Thymus (tissue), 11 donors: ENCODE measurements at regions not wholly inside any gene's neighbourhood (a gene's known extent, or its start where the extent isn't known, plus 50 kb on each side); places are given as distances from the start of the nearest gene placed in this dataset.
A peak's percentile ranks its signal among the peaks of the same experiment; 100 is the strongest.
"Not testable (repeated sequence)": the region's sequence is repeated elsewhere in the genome, so short reads cannot be mapped to it uniquely, and the experiment has no call there.

Experiments
- DNase-seq, 9 donors: peaks; one replicate each; pipeline ENCODE4 v3.0.0-alpha.2; 2013; ENCODE audit warnings: low spot score in 9 of 9, low read depth in 6 of 9, missing footprints in 1 of 9
- H3K27ac ChIP-seq, 2 donors: one replicate each; pipeline ENCODE4 v1.5.1; 2013; ENCODE audit warnings: control low read depth in 1 of 2, low read depth in 1 of 2, low read length in 1 of 2, mild to moderate bottlenecking in 1 of 2, moderate library complexity in 1 of 2
- H3K27me3 ChIP-seq, 2 donors: one replicate each; pipeline ENCODE4 v1.5.1; 2013; ENCODE audit warnings: low read length in 1 of 2; ENCODE audit not compliant: control insufficient read depth in 2 of 2, insufficient read depth in 1 of 2
- H3K36me3 ChIP-seq, 2 donors: one replicate each; pipeline ENCODE4 v1.5.1; 2013; ENCODE audit warnings: low read length in 1 of 2, mild to moderate bottlenecking in 1 of 2, moderate library complexity in 1 of 2; ENCODE audit not compliant: control insufficient read depth in 2 of 2, insufficient read depth in 2 of 2
- H3K4me1 ChIP-seq, 2 donors: one replicate each; pipeline ENCODE4 v1.5.1; 2013; ENCODE audit warnings: low read length in 2 of 2; ENCODE audit not compliant: control insufficient read depth in 2 of 2, insufficient read depth in 2 of 2
- H3K4me3 ChIP-seq, 2 donors: one replicate each; pipeline ENCODE4 v1.5.1; 2013; ENCODE audit warnings: low read length in 2 of 2, control low read depth in 1 of 2, mild to moderate bottlenecking in 1 of 2
- H3K9me3 ChIP-seq, 2 donors: one replicate each; pipeline ENCODE4 v1.5.1; 2013; ENCODE audit warnings: low read length in 1 of 2, mild to moderate bottlenecking in 1 of 2; ENCODE audit not compliant: control insufficient read depth in 2 of 2, insufficient read depth in 1 of 2
- WGBS: extraction: QIAGEN DNeasy Blood & Tissue Kit; methylation state at CpG from one replicate; pipeline ENCODE4 v1.1.7; 2013; 5-methylcytosine and 5-hydroxymethylcytosine counted together
- donor health status: healthy.

DNA sequence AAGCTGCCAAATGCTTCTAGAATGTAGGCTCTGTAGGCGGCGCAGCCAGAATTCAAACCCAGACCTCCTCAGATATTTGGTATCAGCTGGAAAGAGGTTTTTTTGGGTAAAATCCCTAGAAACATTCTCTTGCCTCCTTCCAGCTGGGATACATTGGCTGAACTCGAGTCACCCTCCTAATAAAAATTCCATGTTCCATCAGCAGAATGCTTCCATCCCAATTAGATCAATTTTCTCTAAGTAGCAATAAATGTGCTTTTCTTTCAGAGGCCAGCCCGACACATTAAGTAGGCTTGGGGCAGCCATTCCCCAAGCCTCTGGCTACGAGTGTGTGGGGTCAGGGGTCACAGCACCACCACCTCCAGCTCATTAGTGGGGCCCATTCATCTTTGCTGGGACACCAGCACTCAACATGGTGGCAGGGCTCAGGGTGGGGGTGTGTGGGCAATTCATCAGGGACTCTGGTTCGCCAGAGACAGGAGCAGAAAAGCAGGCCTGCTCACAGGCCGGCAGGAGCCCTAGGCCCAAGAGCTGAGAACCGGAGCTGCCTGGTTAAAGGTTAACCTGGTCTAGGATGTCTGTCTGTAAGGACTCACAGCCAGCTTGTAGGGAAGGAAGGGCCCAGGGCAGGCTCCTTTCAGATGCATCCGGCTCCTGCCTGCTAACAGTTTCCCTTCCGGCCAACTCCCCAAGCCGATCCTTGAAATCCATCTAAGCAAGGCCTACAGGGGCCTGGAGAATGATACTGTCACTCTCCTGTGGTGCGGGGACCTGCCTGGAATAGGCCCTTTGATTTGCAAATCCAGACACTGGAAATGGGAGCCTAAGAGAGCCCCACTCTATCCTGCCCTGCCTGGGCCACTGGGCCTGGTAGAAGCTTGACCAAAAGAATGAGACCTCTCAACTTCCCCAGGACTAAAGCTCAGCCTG is 159.1 kb upstream of the TOP1 start:
- Histone ChIP-seq H3K36me3 (no peaks in the 10 kb centered on the region), H3K27ac (no peak overlapping the region), H3K4me1 (no peaks in the 10 kb centered on the region), H3K27me3 (no peaks in the 10 kb centered on the region), H3K4me3 (no peak overlapping the region), H3K9me3 (no peaks in the 10 kb centered on the region)
- no peak for DNase-seq
- 95% methylated on average over 12 of the region's 12 CpGs for WGBS

DNA sequence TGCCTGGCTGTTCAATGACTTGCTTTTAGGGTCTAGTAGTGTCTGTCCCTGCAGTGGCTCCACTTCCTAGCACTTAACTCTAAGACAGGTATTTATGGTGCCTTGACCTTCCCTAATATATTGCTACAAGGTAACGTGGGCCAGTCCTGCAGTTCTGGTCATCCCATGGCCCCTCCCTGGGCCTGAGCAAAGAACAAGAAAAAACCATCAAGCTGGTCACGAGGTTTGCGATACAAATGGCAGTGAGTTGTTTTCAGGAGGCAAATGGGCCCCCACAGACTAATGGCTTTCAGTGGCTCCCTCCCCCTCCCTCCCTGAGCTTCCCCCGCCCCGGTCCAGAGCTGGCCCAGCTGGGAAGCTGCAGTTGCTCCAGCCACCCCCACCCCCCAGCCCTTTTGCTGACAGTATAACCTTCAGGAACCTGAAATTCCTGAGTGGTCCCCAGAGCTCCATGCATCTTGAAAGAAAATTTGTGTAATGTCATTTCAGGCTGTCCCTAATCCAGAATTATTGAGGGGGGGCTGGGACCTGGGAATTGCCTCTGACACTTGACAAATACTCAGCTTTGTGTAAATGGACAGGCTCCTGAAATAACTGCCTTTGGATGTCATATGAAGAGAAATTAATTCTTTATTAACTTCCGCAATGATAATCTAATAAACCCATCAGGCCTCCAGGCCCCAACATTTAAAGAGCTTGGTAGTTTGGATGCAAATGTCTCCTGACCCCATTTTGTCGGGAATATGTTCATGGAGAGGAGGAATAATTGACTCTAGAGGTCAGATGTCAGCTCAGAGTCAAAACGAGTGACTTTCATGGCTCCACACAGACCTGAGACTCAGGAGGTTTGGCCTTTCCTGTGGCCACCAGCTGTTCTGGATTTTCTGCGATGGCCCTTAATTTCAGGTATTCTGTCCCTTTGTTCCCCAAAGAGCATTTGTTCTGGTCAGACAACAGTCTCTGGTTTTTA is 153.2 kb upstream of the TOP1 start:
- H3K4me1 ChIP-seq = peaks cover 0 to 3% of the 10 kb centered on the region in 2 donors
- no peaks in the 10 kb centered on the region for H3K27me3 ChIP-seq
- no peaks in the 10 kb centered on the region for H3K36me3 ChIP-seq
- no peak for DNase-seq
- H3K9me3 ChIP-seq = peaks cover 0 to 1% of the 10 kb centered on the region in 2 donors
- no peak overlapping the region for H3K4me3 ChIP-seq
- H3K27ac ChIP-seq = no peak overlapping the region
- WGBS = 93% methylated on average over 9 of the region's 9 CpGs

DNA sequence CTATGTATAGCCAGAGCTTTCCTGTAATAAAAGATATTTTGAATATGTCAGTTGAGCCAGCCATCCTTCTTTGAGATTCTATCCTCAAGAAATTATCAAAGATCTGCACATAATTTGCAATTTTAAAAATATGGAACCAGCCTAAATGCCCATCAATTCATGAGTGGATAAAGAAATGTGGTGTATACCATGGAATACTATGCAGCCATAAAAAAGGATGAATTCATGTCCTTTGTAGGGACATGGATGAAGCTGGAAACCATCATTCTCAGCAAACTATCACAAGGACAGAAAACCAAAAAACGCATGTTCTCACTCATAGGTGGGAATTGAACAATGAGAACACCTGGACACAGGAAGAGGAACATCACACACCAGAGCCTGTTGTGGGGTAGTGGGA is 150.5 kb upstream of the TOP1 start:
- H3K9me3 ChIP-seq = peaks cover 0 to 14% of the 10 kb centered on the region in 2 donors
- not testable (repeated sequence) for H3K27me3 ChIP-seq, H3K36me3 ChIP-seq, H3K27ac ChIP-seq, DNase-seq, H3K4me3 ChIP-seq
- WGBS = 99% methylated on average over 1 of the region's 1 CpG
- H3K4me1 ChIP-seq = peaks cover 13 to 30% of the 10 kb centered on the region in 2 donors

DNA sequence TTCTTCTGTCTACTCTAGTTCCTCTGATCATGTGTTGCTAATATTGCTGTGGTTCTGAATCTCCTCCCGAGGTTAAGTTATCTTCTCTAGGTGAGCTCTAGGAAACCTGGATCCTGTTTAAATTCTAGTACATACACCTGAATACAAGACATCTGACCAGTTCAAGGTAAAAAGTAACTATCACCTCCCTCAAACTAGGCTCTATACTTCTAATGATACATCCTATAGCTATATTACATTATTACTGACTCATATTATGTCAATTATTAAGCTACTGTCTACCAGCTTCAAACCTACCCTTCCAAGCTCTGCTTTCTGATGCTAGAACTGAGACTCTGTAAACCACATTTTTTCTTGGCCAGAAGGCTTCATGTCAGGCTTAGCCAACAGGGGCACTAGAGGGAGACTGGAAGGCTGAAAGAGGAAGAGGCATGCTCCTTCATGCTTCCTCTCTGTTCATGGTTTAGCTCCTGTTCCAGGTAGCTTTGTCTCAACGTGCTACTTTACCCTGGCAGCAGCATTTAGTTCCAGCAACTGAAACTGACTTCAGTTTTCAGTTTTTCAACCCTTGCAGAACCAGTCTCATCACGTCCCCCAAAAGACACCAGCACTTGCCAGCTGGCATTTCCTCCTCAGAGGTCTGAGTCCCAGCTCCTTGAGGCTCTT is 148.4 kb upstream of the TOP1 start:
- peak overlapping the region in 1 of 2 donors; percentile 76 for H3K27ac ChIP-seq
- 43% methylated on average over 3 of the region's 3 CpGs for WGBS
- peaks cover 0 to 16% of the 10 kb centered on the region in 2 donors for H3K9me3 ChIP-seq
- H3K27me3 ChIP-seq = no peaks in the 10 kb centered on the region
- peaks cover 26 to 49% of the 10 kb centered on the region in 2 donors for H3K4me1 ChIP-seq
- no peaks in the 10 kb centered on the region for H3K36me3 ChIP-seq
- DNase-seq = peak in 1 of 9 donors; percentile 60
- H3K4me3 ChIP-seq = no peak overlapping the region

DNA sequence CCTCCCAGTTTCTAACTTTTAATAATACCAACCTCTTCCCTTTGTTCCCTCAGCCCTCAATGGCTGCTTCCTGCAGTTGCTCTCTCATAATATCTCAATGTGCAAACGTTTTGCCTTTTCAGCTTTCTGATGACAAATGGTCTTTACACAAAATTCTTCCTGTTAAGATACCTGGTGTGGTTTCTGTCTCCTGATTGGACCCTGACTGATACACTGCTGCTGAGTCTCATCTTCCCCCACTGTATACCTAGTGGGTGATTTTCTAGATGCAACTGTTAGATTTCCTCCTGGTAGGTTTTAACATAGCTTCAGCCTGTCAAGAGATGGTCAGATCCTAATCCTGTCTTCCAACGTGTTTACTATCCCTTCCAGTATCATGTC is 147.9 kb upstream of the TOP1 start:
- no peaks in the 10 kb centered on the region for H3K36me3 ChIP-seq
- WGBS = 49% methylated on average over 2 of the region's 2 CpGs
- peak in 1 of 9 donors; percentile 54 for DNase-seq
- no peaks in the 10 kb centered on the region for H3K27me3 ChIP-seq
- peaks cover 29 to 51% of the 10 kb centered on the region in 2 donors for H3K4me1 ChIP-seq
- peaks cover 0 to 16% of the 10 kb centered on the region in 2 donors for H3K9me3 ChIP-seq
- peak overlapping the region in 1 of 2 donors; percentile 76 for H3K27ac ChIP-seq
- no peak overlapping the region for H3K4me3 ChIP-seq

DNA sequence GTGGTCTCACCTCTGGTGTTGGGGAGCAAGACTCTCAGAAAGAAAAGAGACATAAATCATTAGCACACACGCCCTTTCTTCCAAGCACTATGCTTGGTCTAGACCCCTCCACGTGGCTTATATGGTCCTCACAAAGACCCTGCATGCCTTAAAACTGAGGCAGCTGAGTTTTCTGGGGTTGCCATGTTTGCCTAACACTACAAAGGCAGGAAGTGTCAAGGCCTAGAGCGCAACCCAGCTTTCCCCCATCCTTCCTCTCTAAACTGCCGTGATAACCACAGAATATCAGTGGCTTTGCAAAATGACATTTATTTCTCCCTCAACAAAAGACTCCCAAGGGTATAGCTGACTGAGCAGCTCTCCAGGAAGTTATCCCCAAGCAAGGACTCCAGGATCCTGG is 146.5 kb upstream of the TOP1 start:
- peaks cover 0 to 18% of the 10 kb centered on the region in 2 donors for H3K9me3 ChIP-seq
- no peak overlapping the region for H3K4me3 ChIP-seq
- 10% methylated on average over 4 of the region's 4 CpGs for WGBS
- H3K27me3 ChIP-seq = no peaks in the 10 kb centered on the region
- H3K36me3 ChIP-seq = no peaks in the 10 kb centered on the region
- peak overlapping the region; percentile 82 to 91 for H3K27ac ChIP-seq
- H3K4me1 ChIP-seq = peaks cover 30 to 66% of the 10 kb centered on the region in 2 donors
- peak in 8 of 9 donors; percentile 36 to 88 (median 62) for DNase-seq

DNA sequence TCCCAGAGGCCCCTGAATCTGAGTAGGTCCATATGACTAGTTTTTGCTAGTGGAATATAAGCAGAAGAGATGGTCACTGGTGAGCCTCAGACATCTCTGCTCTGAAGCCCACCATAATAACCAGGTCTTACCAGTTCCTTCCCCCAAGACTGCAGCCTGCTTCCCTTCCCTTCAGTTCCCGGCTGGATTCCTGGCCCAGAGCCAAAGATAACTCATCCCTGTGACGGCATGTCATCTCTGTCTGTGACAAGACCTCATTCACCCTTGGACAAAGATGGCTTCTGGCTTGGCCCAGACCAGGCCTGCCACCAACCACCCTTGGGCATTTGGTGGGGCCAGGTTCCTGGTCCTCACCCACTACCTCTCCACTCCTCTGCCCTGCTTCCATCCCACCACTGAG is 145.5 kb upstream of the TOP1 start:
- H3K27me3 ChIP-seq = no peaks in the 10 kb centered on the region
- peak in 1 of 9 donors; percentile 28 for DNase-seq
- H3K36me3 ChIP-seq = no peaks in the 10 kb centered on the region
- peaks cover 0 to 18% of the 10 kb centered on the region in 2 donors for H3K9me3 ChIP-seq
- 90% methylated on average over 2 of the region's 2 CpGs for WGBS
- peak overlapping the region in 1 of 2 donors; percentile 91 for H3K27ac ChIP-seq
- no peak overlapping the region for H3K4me3 ChIP-seq
- H3K4me1 ChIP-seq = peaks cover 33 to 72% of the 10 kb centered on the region in 2 donors

DNA sequence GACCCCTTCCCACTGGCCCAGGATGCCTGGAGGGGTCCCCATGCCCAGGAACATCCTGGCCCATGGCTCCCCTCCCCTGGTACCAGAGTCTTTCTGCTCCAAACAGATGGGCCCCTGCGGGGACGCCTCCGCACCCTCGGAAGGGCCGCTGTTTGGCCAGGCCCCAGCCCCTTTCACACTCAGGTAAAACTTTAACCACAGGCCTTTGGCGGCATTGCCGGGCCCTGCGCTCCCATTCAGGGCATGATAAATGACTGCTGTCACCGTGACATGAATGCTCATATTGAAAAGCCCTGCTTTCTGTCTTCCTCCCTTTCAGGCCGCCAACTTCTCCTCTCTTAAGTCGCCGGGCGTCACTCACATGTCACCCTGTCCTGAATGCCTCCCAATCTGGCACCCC is 141.5 kb upstream of the TOP1 start:
- H3K27me3 ChIP-seq = no peaks in the 10 kb centered on the region
- DNase-seq = no peak
- no peak overlapping the region for H3K4me3 ChIP-seq
- no peaks in the 10 kb centered on the region for H3K36me3 ChIP-seq
- no peak overlapping the region for H3K27ac ChIP-seq
- H3K4me1 ChIP-seq = peaks cover 36 to 75% of the 10 kb centered on the region in 2 donors
- 85% methylated on average over 13 of the region's 13 CpGs for WGBS
- H3K9me3 ChIP-seq = peaks cover 0 to 6% of the 10 kb centered on the region in 2 donors
